ENCODE measurements at regions not wholly inside any gene's neighbourhood (a gene's known extent, or its start where the extent isn't known, plus 50 kb on each side); places are given as distances from the start of the nearest gene placed in this dataset.

DNA sequence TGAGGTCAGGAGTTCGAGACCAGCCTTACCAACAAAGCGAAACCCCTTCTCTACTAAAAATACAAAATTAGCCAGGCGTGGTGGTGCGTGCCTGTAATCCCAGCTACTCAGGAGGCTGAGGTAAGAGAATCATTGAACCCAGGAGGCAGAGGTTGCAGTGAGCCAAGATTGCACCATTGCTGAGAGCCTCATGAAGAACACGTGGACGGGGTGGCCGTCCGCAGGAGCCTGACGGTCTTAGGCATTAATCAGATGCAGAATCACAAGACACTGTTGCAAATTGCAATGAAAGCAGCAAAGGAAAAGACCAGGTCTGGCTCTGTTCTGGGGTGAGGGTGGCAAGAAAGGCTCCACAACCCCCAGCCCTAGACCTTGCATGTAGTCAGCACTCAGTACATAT is 104.0 kb upstream of the SLC66A3 start:
- Histone ChIP-seq H3K27me3 (replicated peaks; ENCODE audit: insufficient read depth, low read depth, low read length, poor library complexity) (no peaks in the 10 kb centered on the region), H3K9me3 (ENCODE audit: low read depth, low read length, poor library complexity, severe bottlenecking) (no peaks in the 10 kb centered on the region), H3K4me3 (ENCODE audit: low read depth, low read length, poor library complexity, severe bottlenecking) (no peak overlapping the region), H3K27ac (ENCODE audit: low read depth, low read length, poor library complexity, severe bottlenecking) (no peak overlapping the region), H3K4me1 (ENCODE audit: insufficient read depth, low read length, poor library complexity, severe bottlenecking) (no peaks in the 10 kb centered on the region), H3K36me3 (ENCODE audit: insufficient read depth, low read length, poor library complexity, severe bottlenecking) (no peaks in the 10 kb centered on the region)
- POLR2A ChIA-PET (ENCODE audit: low non-redundant PET): no interaction called here
- DNase-seq (ENCODE audit: low spot score): no peak
- TF ChIP-seq EZH2 (IDR thresholded peaks at IDR 0.05; ENCODE audit: borderline replicate concordance, low read depth, low read length, poor library complexity, severe bottlenecking): no peak
- TF ChIP-seq, protein P1, sequence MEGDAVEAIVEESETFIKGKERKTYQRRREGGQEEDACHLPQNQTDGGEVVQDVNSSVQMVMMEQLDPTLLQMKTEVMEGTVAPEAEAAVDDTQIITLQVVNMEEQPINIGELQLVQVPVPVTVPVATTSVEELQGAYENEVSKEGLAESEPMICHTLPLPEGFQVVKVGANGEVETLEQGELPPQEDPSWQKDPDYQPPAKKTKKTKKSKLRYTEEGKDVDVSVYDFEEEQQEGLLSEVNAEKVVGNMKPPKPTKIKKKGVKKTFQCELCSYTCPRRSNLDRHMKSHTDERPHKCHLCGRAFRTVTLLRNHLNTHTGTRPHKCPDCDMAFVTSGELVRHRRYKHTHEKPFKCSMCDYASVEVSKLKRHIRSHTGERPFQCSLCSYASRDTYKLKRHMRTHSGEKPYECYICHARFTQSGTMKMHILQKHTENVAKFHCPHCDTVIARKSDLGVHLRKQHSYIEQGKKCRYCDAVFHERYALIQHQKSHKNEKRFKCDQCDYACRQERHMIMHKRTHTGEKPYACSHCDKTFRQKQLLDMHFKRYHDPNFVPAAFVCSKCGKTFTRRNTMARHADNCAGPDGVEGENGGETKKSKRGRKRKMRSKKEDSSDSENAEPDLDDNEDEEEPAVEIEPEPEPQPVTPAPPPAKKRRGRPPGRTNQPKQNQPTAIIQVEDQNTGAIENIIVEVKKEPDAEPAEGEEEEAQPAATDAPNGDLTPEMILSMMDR (conservative IDR thresholded peaks at IDR 0.05; ENCODE audit: low read depth, low read length): no peak
- no TSS peak for BruUV-seq (replicated peaks)
- intact Hi-C loops (cut with micrococcal nuclease; ENCODE audit: unreplicated experiment): no loop called here
- CTCF ChIA-PET: no interaction called here

DNA sequence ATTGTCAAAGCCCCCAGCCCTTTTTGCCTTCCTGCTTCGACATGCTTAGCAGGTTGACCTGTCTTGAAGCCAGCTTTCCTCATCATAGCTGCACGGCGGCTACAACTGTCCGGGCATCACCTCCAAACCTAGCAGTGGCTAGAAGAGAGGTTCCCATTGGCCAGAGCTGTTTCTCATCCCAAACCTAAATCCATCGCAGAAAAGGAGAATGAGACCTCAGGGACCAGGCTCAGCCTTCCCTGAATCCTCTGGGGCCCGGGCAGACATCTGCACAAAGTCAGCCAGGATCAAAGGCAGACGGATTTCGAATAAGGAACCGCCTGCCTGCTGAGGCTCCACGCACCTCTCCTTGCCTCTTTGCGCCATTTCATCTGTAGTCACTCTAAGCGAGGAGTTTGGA is 101.7 kb upstream of the SLC66A3 start:
- Histone ChIP-seq H3K4me3 (ENCODE audit: low read depth, low read length, poor library complexity, severe bottlenecking) (no peak overlapping the region), H3K9me3 (ENCODE audit: low read depth, low read length, poor library complexity, severe bottlenecking) (no peaks in the 10 kb centered on the region), H3K4me1 (ENCODE audit: insufficient read depth, low read length, poor library complexity, severe bottlenecking) (peaks cover 3% of the 10 kb centered on the region), H3K27me3 (replicated peaks; ENCODE audit: insufficient read depth, low read depth, low read length, poor library complexity) (peaks cover 6% of the 10 kb centered on the region), H3K36me3 (ENCODE audit: insufficient read depth, low read length, poor library complexity, severe bottlenecking) (no peaks in the 10 kb centered on the region), H3K27ac (ENCODE audit: low read depth, low read length, poor library complexity, severe bottlenecking) (no peak overlapping the region)
- ChIA-PET CTCF (no interaction called here), POLR2A (ENCODE audit: low non-redundant PET) (no interaction called here)
- intact Hi-C loops (cut with micrococcal nuclease; ENCODE audit: unreplicated experiment): no loop called here
- DNase-seq (ENCODE audit: low spot score): no peak
- BruUV-seq (replicated peaks): no TSS peak
- TF ChIP-seq, protein P1 (conservative IDR thresholded peaks at IDR 0.05; ENCODE audit: low read depth, low read length): no peak
- TF ChIP-seq EZH2 (IDR thresholded peaks at IDR 0.05; ENCODE audit: borderline replicate concordance, low read depth, low read length, poor library complexity, severe bottlenecking): no peak

DNA sequence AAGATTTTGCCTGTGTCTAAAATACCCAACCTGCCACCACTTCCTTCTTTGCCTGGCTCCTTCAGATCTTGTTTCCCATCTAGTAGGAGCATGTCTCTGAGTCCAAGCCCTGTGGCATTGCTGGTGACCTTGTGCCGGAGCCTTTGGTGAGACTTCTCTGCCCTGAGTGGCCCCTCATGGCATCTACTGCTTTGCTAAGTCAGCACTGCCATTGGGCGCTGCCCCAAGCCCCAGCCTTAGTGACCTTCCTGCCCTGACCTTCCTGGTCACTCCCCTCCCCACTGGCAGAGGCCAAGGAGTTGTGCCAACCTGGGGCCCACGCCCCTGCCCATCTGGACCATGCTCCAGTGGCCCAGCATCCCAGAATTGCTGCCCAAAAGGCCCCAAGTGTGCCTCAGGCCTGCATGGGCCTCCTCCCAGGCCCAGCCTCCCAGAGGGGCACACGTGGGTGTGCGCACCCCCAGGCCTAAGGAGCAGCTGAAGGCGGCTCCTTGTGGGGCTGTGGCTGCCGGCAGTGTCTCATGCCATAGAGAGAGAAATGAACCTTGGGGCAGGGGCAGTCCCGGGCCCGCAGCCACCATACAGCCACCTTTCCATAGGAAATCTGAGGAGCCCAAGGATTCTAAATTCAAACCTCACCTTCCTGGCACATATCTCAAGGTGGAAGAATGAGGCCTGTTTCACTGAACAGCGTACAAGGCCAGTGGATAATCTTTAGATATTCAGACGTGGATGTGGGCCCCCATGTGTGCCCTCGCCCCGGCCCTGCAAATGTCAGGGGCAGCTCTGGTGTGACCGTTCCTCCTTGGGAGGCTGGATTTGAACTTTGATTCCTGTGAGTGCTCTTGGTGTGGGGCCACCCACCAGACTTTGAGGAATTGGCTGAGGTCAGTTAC is 100.2 kb upstream of the SLC66A3 start:
- Histone ChIP-seq H3K36me3 (ENCODE audit: insufficient read depth, low read length, poor library complexity, severe bottlenecking) (no peaks in the 10 kb centered on the region), H3K4me3 (ENCODE audit: low read depth, low read length, poor library complexity, severe bottlenecking) (no peak overlapping the region), H3K27ac (ENCODE audit: low read depth, low read length, poor library complexity, severe bottlenecking) (no peak overlapping the region), H3K4me1 (ENCODE audit: insufficient read depth, low read length, poor library complexity, severe bottlenecking) (peaks cover 3% of the 10 kb centered on the region), H3K27me3 (replicated peaks; ENCODE audit: insufficient read depth, low read depth, low read length, poor library complexity) (peaks cover 15% of the 10 kb centered on the region), H3K9me3 (ENCODE audit: low read depth, low read length, poor library complexity, severe bottlenecking) (peaks cover 2% of the 10 kb centered on the region)
- no peak for TF ChIP-seq EZH2 (IDR thresholded peaks at IDR 0.05; ENCODE audit: borderline replicate concordance, low read depth, low read length, poor library complexity, severe bottlenecking)
- TF ChIP-seq, protein P1 (conservative IDR thresholded peaks at IDR 0.05; ENCODE audit: low read depth, low read length): no peak
- no TSS peak for BruUV-seq (replicated peaks)
- DNase-seq (ENCODE audit: low spot score): no peak
- intact Hi-C loops (cut with micrococcal nuclease; ENCODE audit: unreplicated experiment): no loop called here
- ChIA-PET POLR2A (ENCODE audit: low non-redundant PET) (no interaction called here), CTCF (no interaction called here)
